ENCODE measurements at regions not wholly inside any gene's neighbourhood (a gene's known extent, or its start where the extent isn't known, plus 50 kb on each side); places are given as distances from the start of the nearest gene placed in this dataset.

- no peak for TF ChIP-seq POLR2AphosphoS5 (IDR thresholded peaks at IDR 0.05)
- TF ChIP-seq SMC3 (conservative IDR thresholded peaks at IDR 0.05; ENCODE audit: poor library complexity), result no peak
- no peak for TF ChIP-seq EP300 (conservative IDR thresholded peaks at IDR 0.05; ENCODE audit: poor library complexity, severe bottlenecking)
- no peak for TF ChIP-seq MXI1 (conservative IDR thresholded peaks at IDR 0.05; ENCODE audit: poor library complexity, severe bottlenecking)
- no peak for TF ChIP-seq EZH2 (IDR thresholded peaks at IDR 0.05; ENCODE audit: borderline replicate concordance, insufficient read depth, low read length, poor library complexity, severe bottlenecking)
- no peak for TF ChIP-seq REST (IDR thresholded peaks at IDR 0.05; ENCODE audit: borderline replicate concordance)
- TF ChIP-seq RAD21 (conservative IDR thresholded peaks at IDR 0.05), result no peak
- Histone ChIP-seq H3K4me3 (ENCODE audit: low read length) (no peak overlapping the region), H2AFZ (ENCODE audit: low read depth, low read length) (no peak overlapping the region), H3K79me2 (replicated peaks; ENCODE audit: insufficient read depth, low read length) (no peaks in the 10 kb centered on the region), H3K9me2 (ENCODE audit: insufficient read depth, low read length) (no peaks in the 10 kb centered on the region), H3K27ac (ENCODE audit: low read length) (no peak overlapping the region), H3F3A (ENCODE audit: insufficient read depth, low read length, poor library complexity, severe bottlenecking) (no peaks in the 10 kb centered on the region), H3K9me3 (ENCODE audit: low read length) (peaks cover 5% of the 10 kb centered on the region), H3K36me3 (ENCODE audit: insufficient read depth, low read length) (no peaks in the 10 kb centered on the region), H4K20me1 (ENCODE audit: insufficient read depth) (no peaks in the 10 kb centered on the region), H3K4me2 (ENCODE audit: low read length) (no peak overlapping the region), H3K9ac (ENCODE audit: low read length) (no peak overlapping the region), H3K27me3 (ENCODE audit: insufficient read depth, low read depth, low read length) (no peaks in the 10 kb centered on the region)
These were observed 104.6 kb downstream of the ACKR3 start for GRCh38 chr2:236674238-236674637.

- no peak overlapping the region for H3K27ac ChIP-seq (ENCODE audit: low read length)
These were observed 105.0 kb downstream of the ACKR3 start for GRCh38 chr2:236674646-236675045.

More at GRCh38 chr2:236674646-236675045, 105.0 kb downstream of the ACKR3 start:
- no peak overlapping the region for H2AFZ ChIP-seq (ENCODE audit: low read depth, low read length)
- TF ChIP-seq POLR2AphosphoS5 (IDR thresholded peaks at IDR 0.05), result no peak
- TF ChIP-seq EZH2 (IDR thresholded peaks at IDR 0.05; ENCODE audit: borderline replicate concordance, insufficient read depth, low read length, poor library complexity, severe bottlenecking), result no peak
- no peak for TF ChIP-seq RAD21 (conservative IDR thresholded peaks at IDR 0.05)
- TF ChIP-seq TAF1 (IDR thresholded peaks at IDR 0.05; ENCODE audit: low read depth), result no peak
- TF ChIP-seq EP300 (conservative IDR thresholded peaks at IDR 0.05; ENCODE audit: poor library complexity, severe bottlenecking), result no peak
- TF ChIP-seq MXI1 (conservative IDR thresholded peaks at IDR 0.05; ENCODE audit: poor library complexity, severe bottlenecking), result no peak
- TF ChIP-seq REST (IDR thresholded peaks at IDR 0.05; ENCODE audit: borderline replicate concordance), result no peak
- TF ChIP-seq SMC3 (conservative IDR thresholded peaks at IDR 0.05; ENCODE audit: poor library complexity), result no peak
- H3K9me3 ChIP-seq (ENCODE audit: low read length), result peaks cover 5% of the 10 kb centered on the region
- no peaks in the 10 kb centered on the region for H3K36me3 ChIP-seq (ENCODE audit: insufficient read depth, low read length)
- H3K4me3 ChIP-seq (ENCODE audit: low read length), result no peak overlapping the region
- H3K9ac ChIP-seq (ENCODE audit: low read length), result no peak overlapping the region
- H3K9me2 ChIP-seq (ENCODE audit: insufficient read depth, low read length), result no peaks in the 10 kb centered on the region
- H3K4me2 ChIP-seq (ENCODE audit: low read length), result no peak overlapping the region
- no peaks in the 10 kb centered on the region for H3K79me2 ChIP-seq (replicated peaks; ENCODE audit: insufficient read depth, low read length)
- no peaks in the 10 kb centered on the region for H3F3A ChIP-seq (ENCODE audit: insufficient read depth, low read length, poor library complexity, severe bottlenecking)
- no peaks in the 10 kb centered on the region for H3K27me3 ChIP-seq (ENCODE audit: insufficient read depth, low read depth, low read length)
- no peaks in the 10 kb centered on the region for H4K20me1 ChIP-seq (ENCODE audit: insufficient read depth)

Measured in neural cell (in vitro differentiated cells).